ENCODE measurements at regions not wholly inside any gene's neighbourhood (a gene's known extent, or its start where the extent isn't known, plus 50 kb on each side); places are given as distances from the start of the nearest gene placed in this dataset.
"Not testable (repeated sequence)": the region's sequence is repeated elsewhere in the genome, so short reads cannot be mapped to it uniquely, and the experiment has no call there.

- no peak for TF ChIP-seq CTCF (IDR thresholded peaks at IDR 0.05; ENCODE audit: low read depth, low read length)
- no peak for DNase-seq (ENCODE audit: low read depth in 2 of 2)
- H3K4me3 ChIP-seq (replicated peaks in 1 of 2; ENCODE audit: low read depth in 2 of 2, low read length in 2 of 2): no peak overlapping the region
Observed at GRCh38 chr16:79991969-79992368, 391.4 kb upstream of the MAF start.

- no peak for DNase-seq (ENCODE audit: low read depth in 2 of 2)
- TF ChIP-seq CTCF (IDR thresholded peaks at IDR 0.05; ENCODE audit: low read depth, low read length): no peak
- no peak overlapping the region for H3K4me3 ChIP-seq (replicated peaks in 1 of 2; ENCODE audit: low read depth in 2 of 2, low read length in 2 of 2)
Observed at GRCh38 chr16:79988721-79989220, 388.2 kb upstream of the MAF start.

GRCh38 chr16:79988089-79988488 lies 387.6 kb upstream of the MAF start:
- DNase-seq (ENCODE audit: low read depth in 2 of 2): no peak

GRCh38 chr16:79986352-79986751 lies 385.8 kb upstream of the MAF start:
- no peak for DNase-seq (ENCODE audit: low read depth in 2 of 2)
- no peak for TF ChIP-seq CTCF (IDR thresholded peaks at IDR 0.05; ENCODE audit: low read depth, low read length)
- H3K4me3 ChIP-seq (replicated peaks in 1 of 2; ENCODE audit: low read depth in 2 of 2, low read length in 2 of 2): no peak overlapping the region

More at GRCh38 chr16:79988089-79988488, 387.6 kb upstream of the MAF start:
- TF ChIP-seq CTCF (IDR thresholded peaks at IDR 0.05; ENCODE audit: low read depth, low read length): no peak
- no peak overlapping the region for H3K4me3 ChIP-seq (replicated peaks in 1 of 2; ENCODE audit: low read depth in 2 of 2, low read length in 2 of 2)

GRCh38 chr16:79985606-79986005 lies 385.1 kb upstream of the MAF start:
- no peak for TF ChIP-seq CTCF (IDR thresholded peaks at IDR 0.05; ENCODE audit: low read depth, low read length)
- no peak overlapping the region for H3K4me3 ChIP-seq (replicated peaks in 1 of 2; ENCODE audit: low read depth in 2 of 2, low read length in 2 of 2)
- DNase-seq (ENCODE audit: low read depth in 2 of 2): no peak

GRCh38 chr16:79984149-79984548 lies 383.6 kb upstream of the MAF start:
- not testable (repeated sequence) for H3K4me3 ChIP-seq (replicated peaks in 1 of 2; ENCODE audit: low read depth in 2 of 2, low read length in 2 of 2); DNase-seq (ENCODE audit: low read depth in 2 of 2)

GRCh38 chr16:79982862-79983261 lies 382.3 kb upstream of the MAF start:
- H3K4me3 ChIP-seq (replicated peaks in 1 of 2; ENCODE audit: low read depth in 2 of 2, low read length in 2 of 2): no peak overlapping the region
- DNase-seq (ENCODE audit: low read depth in 2 of 2): no peak
- no peak for TF ChIP-seq CTCF (IDR thresholded peaks at IDR 0.05; ENCODE audit: low read depth, low read length)
